ENCODE measurements at regions not wholly inside any gene's neighbourhood (a gene's known extent, or its start where the extent isn't known, plus 50 kb on each side); places are given as distances from the start of the nearest gene placed in this dataset.

- no peak overlapping the region for H3K27ac ChIP-seq (ENCODE audit: low read depth in 1 of 2, low read length in 2 of 2)
- H3K4me1 ChIP-seq (ENCODE audit: control insufficient read depth in 4 of 4, insufficient read depth in 4 of 4, low read length in 3 of 4) = no peaks in the 10 kb centered on the region
- no peak overlapping the region for H3K4me3 ChIP-seq (ENCODE audit: low read depth in 1 of 3, low read length in 3 of 3)
- WGBS = 87% methylated on average over 1 of the region's 1 CpG
- no peaks in the 10 kb centered on the region for H3K9me3 ChIP-seq (ENCODE audit: control insufficient read depth in 4 of 4, low read length in 3 of 4)
- DNase-seq (ENCODE audit: low spot score) = no peak
- H3K9ac ChIP-seq (ENCODE audit: low read depth in 1 of 2, low read length in 2 of 2) = no peak overlapping the region
- H3K36me3 ChIP-seq (ENCODE audit: control insufficient read depth in 4 of 4, insufficient read depth in 3 of 4, low read depth in 1 of 4, low read length in 3 of 4) = peaks cover 0 to 55% (median 39%) of the 10 kb centered on the region in 4 donors
- no peaks in the 10 kb centered on the region for H3K27me3 ChIP-seq (ENCODE audit: control insufficient read depth in 4 of 4, insufficient read depth in 4 of 4, low read length in 3 of 4)
- TF ChIP-seq GABPA (IDR thresholded peaks at IDR 0.05 in 1 of 2, conservative IDR thresholded peaks at IDR 0.05 in 1 of 2) (no peak), MAX (IDR thresholded peaks at IDR 0.05) (no peak), JUND (IDR thresholded peaks at IDR 0.05) (no peak), TAF1 (conservative IDR thresholded peaks at IDR 0.05) (no peak), ATF3 (IDR thresholded peaks at IDR 0.05) (no peak), NR2F2 (IDR thresholded peaks at IDR 0.05) (no peak)
Measured at GRCh38 chr12:111220363-111220762, 148.5 kb downstream of the PHETA1 start.

- Histone ChIP-seq H3K36me3 (ENCODE audit: control insufficient read depth in 4 of 4, insufficient read depth in 3 of 4, low read depth in 1 of 4, low read length in 3 of 4) (peaks cover 0 to 57% (median 39%) of the 10 kb centered on the region in 4 donors), H3K9me3 (ENCODE audit: control insufficient read depth in 4 of 4, low read length in 3 of 4) (no peaks in the 10 kb centered on the region), H3K4me3 (ENCODE audit: low read depth in 1 of 3, low read length in 3 of 3) (no peak overlapping the region), H3K9ac (ENCODE audit: low read depth in 1 of 2, low read length in 2 of 2) (no peak overlapping the region), H3K4me1 (ENCODE audit: control insufficient read depth in 4 of 4, insufficient read depth in 4 of 4, low read length in 3 of 4) (no peaks in the 10 kb centered on the region), H3K27ac (ENCODE audit: low read depth in 1 of 2, low read length in 2 of 2) (no peak overlapping the region), H3K27me3 (ENCODE audit: control insufficient read depth in 4 of 4, insufficient read depth in 4 of 4, low read length in 3 of 4) (no peaks in the 10 kb centered on the region)
- WGBS = 92% methylated on average over 2 of the region's 2 CpGs
- no peak for DNase-seq (ENCODE audit: low spot score)
- TF ChIP-seq REST (IDR thresholded peaks at IDR 0.05) (no peak), ZBTB33 (IDR thresholded peaks at IDR 0.05) (no peak), ATF3 (IDR thresholded peaks at IDR 0.05) (no peak), NR2F2 (IDR thresholded peaks at IDR 0.05) (no peak), HNF4G (IDR thresholded peaks at IDR 0.05) (no peak), MAX (IDR thresholded peaks at IDR 0.05) (no peak), RXRA (IDR thresholded peaks at IDR 0.05) (no peak), RAD21 (IDR thresholded peaks at IDR 0.05) (no peak), CTCF (IDR thresholded peaks at IDR 0.05; ENCODE audit: low read depth, low read length, missing input control) (no peak), HNF4A (conservative IDR thresholded peaks at IDR 0.05) (no peak), EGR1 (IDR thresholded peaks at IDR 0.05; ENCODE audit: low read depth in 2 of 2) (no peak), SP1 (IDR thresholded peaks at IDR 0.05) (no peak), FOXA2 (IDR thresholded peaks at IDR 0.05) (no peak), TAF1 (conservative IDR thresholded peaks at IDR 0.05) (no peak), FOXA1 (IDR thresholded peaks at IDR 0.05) (no peak), JUND (IDR thresholded peaks at IDR 0.05) (no peak), YY1 (IDR thresholded peaks at IDR 0.05) (no peak), GABPA (IDR thresholded peaks at IDR 0.05 in 1 of 2, conservative IDR thresholded peaks at IDR 0.05 in 1 of 2) (no peak)
Measured at GRCh38 chr12:111219440-111219839, 149.5 kb downstream of the PHETA1 start.
